ENCODE measurements at regions not wholly inside any gene's neighbourhood (a gene's known extent, or its start where the extent isn't known, plus 50 kb on each side); places are given as distances from the start of the nearest gene placed in this dataset.
"Not testable (repeated sequence)": the region's sequence is repeated elsewhere in the genome, so short reads cannot be mapped to it uniquely, and the experiment has no call there.

DNA sequence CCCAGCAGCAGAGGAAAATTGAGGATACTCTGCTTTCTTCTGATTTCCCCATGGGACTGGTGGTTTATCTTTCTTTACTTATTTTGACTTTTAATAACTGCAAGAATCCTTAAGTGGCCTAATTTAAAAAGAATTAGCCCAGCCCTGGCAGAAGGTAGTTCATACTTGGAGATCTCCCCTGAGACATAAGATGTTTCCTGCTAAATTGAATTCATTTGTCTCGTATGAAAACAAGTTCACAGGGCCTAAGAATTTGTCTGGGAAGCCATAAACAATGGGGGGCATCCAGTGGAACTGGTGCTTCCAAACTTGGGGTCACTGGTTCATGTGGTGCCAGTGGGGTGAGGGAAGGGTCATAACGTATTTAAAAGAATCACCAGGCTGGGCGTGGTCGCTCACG, 283.1 kb upstream of the RASGRP1 start:
- no peaks in the 10 kb centered on the region for H3K27me3 ChIP-seq
- no peaks in the 10 kb centered on the region for H3K36me3 ChIP-seq
- H3K27ac ChIP-seq: no peak overlapping the region
- H3K9me3 ChIP-seq: no peaks in the 10 kb centered on the region
- H3K4me1 ChIP-seq: peaks cover 0 to 4% (median 0%) of the 10 kb centered on the region in 4 donors
- TF ChIP-seq CTCF (IDR thresholded peaks at IDR 0.05) (no peak), POLR2A (IDR thresholded peaks at IDR 0.05) (no peak)
- no peak overlapping the region for H3K4me3 ChIP-seq
- no peak for DNase-seq

- no peaks in the 10 kb centered on the region for H3K9me3 ChIP-seq
- H3K4me1 ChIP-seq: peaks cover 0 to 4% (median 0%) of the 10 kb centered on the region in 4 donors
- no peak for DNase-seq
- no peak overlapping the region for H3K4me3 ChIP-seq
- no peaks in the 10 kb centered on the region for H3K27me3 ChIP-seq
- TF ChIP-seq POLR2A (IDR thresholded peaks at IDR 0.05) (no peak), CTCF (IDR thresholded peaks at IDR 0.05) (no peak)
- no peaks in the 10 kb centered on the region for H3K36me3 ChIP-seq
- no peak overlapping the region for H3K27ac ChIP-seq
These were observed 284.4 kb upstream of the RASGRP1 start for GRCh38 chr15:38849046-38849445.

- not testable (repeated sequence) for H3K36me3 ChIP-seq, H3K4me1 ChIP-seq, H3K27me3 ChIP-seq, H3K27ac ChIP-seq, H3K4me3 ChIP-seq, DNase-seq, H3K9me3 ChIP-seq
These were observed 287.6 kb upstream of the RASGRP1 start for GRCh38 chr15:38852188-38852587.

- H3K36me3 ChIP-seq: no peaks in the 10 kb centered on the region
- peak in 1 of 6 experiments; percentile 20 for TF ChIP-seq CTCF (IDR thresholded peaks at IDR 0.05)
- no peak for TF ChIP-seq POLR2A (IDR thresholded peaks at IDR 0.05)
- H3K9me3 ChIP-seq: no peaks in the 10 kb centered on the region
- no peaks in the 10 kb centered on the region for H3K27me3 ChIP-seq
- no peaks in the 10 kb centered on the region for H3K4me1 ChIP-seq
- DNase-seq: no peak
- H3K4me3 ChIP-seq: no peak overlapping the region
- no peak overlapping the region for H3K27ac ChIP-seq
These were observed 289.0 kb upstream of the RASGRP1 start for GRCh38 chr15:38853608-38854007.

GRCh38 chr15:38854506-38854905, 289.9 kb upstream of the RASGRP1 start:
- no peak overlapping the region for H3K27ac ChIP-seq
- H3K27me3 ChIP-seq: no peaks in the 10 kb centered on the region
- H3K36me3 ChIP-seq: no peaks in the 10 kb centered on the region
- H3K4me3 ChIP-seq: no peak overlapping the region
- TF ChIP-seq POLR2A (IDR thresholded peaks at IDR 0.05) (no peak), CTCF (IDR thresholded peaks at IDR 0.05) (no peak)
- H3K9me3 ChIP-seq: no peaks in the 10 kb centered on the region
- H3K4me1 ChIP-seq: no peaks in the 10 kb centered on the region
- DNase-seq: no peak

DNA sequence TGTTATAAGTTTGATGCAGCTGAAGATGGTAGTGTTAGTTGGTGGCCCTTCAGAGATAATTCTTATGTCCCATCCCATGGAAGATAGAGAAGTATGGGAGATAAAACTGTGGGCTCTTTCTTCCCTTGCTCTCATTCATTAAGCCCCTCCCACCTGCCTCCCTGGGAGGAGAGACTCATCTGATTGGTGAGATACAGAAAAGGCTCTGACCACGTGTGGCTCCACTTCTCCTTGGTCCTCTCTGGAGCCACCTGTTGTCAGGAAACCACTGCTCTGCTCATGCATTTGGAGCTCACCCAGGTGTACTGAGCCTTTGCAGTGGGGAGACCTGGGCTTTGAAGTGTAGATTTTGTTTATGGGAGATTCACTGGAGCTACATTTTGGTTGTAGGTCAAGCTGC, 293.2 kb upstream of the RASGRP1 start:
- DNase-seq: no peak
- Histone ChIP-seq H3K4me3 (no peak overlapping the region), H3K36me3 (no peaks in the 10 kb centered on the region), H3K27ac (no peak overlapping the region), H3K4me1 (peaks cover 0 to 8% (median 1%) of the 10 kb centered on the region in 4 donors), H3K27me3 (no peaks in the 10 kb centered on the region), H3K9me3 (no peaks in the 10 kb centered on the region)
- TF ChIP-seq POLR2A (IDR thresholded peaks at IDR 0.05): no peak

DNA sequence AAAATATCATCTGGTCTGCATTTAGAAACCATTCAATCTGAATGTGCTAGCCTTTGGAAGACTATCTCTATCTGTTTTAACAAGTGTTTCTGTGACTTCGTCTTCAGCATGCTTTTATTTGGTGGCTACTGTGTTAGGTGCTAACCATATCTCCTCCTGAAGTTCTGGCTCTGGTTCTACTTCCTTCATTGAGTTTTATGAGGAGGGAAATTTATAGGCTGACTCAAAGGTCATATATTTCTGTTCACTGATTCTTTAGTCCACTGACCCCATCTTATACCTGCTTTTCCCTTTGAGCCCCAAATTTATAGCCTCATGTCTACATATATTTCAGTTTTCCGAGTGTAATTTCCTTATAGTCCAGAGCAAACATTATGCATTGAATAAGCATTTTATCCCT, 295.0 kb upstream of the RASGRP1 start:
- Histone ChIP-seq H3K4me1 (peaks cover 0 to 8% (median 1%) of the 10 kb centered on the region in 4 donors), H3K36me3 (no peaks in the 10 kb centered on the region)

More for the DNA sequence above, 295.0 kb upstream of the RASGRP1 start:
- no peak overlapping the region for H3K27ac ChIP-seq
- no peak for TF ChIP-seq CTCF (IDR thresholded peaks at IDR 0.05)
- no peak for TF ChIP-seq POLR2A (IDR thresholded peaks at IDR 0.05)
- H3K27me3 ChIP-seq: no peaks in the 10 kb centered on the region
- no peak overlapping the region for H3K4me3 ChIP-seq
- no peak for DNase-seq
- H3K9me3 ChIP-seq: no peaks in the 10 kb centered on the region
